WERI-Rb-1 (cell line): ENCODE measurements at regions not wholly inside any gene's neighbourhood (a gene's known extent, or its start where the extent isn't known, plus 50 kb on each side); places are given as distances from the start of the nearest gene placed in this dataset.

Experiments used
- DNase-seq: peaks from one replicate; pipeline ENCODE4 v3.0.0-alpha.2; 2020
- H3K27ac ChIP-seq: fragments of 250-450 bp; sonication (Bioruptor Pico); 2 replicates; pipeline ENCODE4 v1.5.1; 2020; ENCODE audit warnings: mild to moderate bottlenecking, moderate library complexity
- H3K27me3 ChIP-seq: fragments of 250-450 bp; sonication (Bioruptor Pico); 2 replicates; pipeline ENCODE4 v1.5.1; 2021; ENCODE audit warnings: mild to moderate bottlenecking, low read depth, moderate library complexity; ENCODE audit not compliant: insufficient read depth, severe bottlenecking
- H3K36me3 ChIP-seq: fragments of 250-450 bp; sonication (Bioruptor Pico); 2 replicates; pipeline ENCODE4 v1.5.1; 2020; ENCODE audit warnings: mild to moderate bottlenecking, moderate library complexity
- H3K4me3 ChIP-seq: 2 replicates; pipeline ENCODE4 v1.5.1; 2011; ENCODE audit warnings: low read depth, mild to moderate bottlenecking, control low read depth, low read length
- H3K9me3 ChIP-seq: fragments of 250-450 bp; sonication (Bioruptor Pico); 2 replicates; pipeline ENCODE4 v1.5.1; 2021; ENCODE audit warnings: mild to moderate bottlenecking, moderate library complexity; ENCODE audit not compliant: severe bottlenecking
- TF ChIP-seq, protein P1 (sequence below): IDR thresholded peaks from 2 replicates; pipeline ENCODE4 v1.5.1; 2011; ENCODE audit warnings: low read depth, mild to moderate bottlenecking, control low read depth, inconsistent platforms, low read length

GRCh38 chr13:22979952-22980351 lies 200.8 kb upstream of the SGCG start:
- no peak for DNase-seq
- no peak overlapping the region for H3K27ac ChIP-seq
- H3K4me3 ChIP-seq = no peak overlapping the region
- H3K9me3 ChIP-seq = peaks cover 11% of the 10 kb centered on the region
- TF ChIP-seq, protein P1, sequence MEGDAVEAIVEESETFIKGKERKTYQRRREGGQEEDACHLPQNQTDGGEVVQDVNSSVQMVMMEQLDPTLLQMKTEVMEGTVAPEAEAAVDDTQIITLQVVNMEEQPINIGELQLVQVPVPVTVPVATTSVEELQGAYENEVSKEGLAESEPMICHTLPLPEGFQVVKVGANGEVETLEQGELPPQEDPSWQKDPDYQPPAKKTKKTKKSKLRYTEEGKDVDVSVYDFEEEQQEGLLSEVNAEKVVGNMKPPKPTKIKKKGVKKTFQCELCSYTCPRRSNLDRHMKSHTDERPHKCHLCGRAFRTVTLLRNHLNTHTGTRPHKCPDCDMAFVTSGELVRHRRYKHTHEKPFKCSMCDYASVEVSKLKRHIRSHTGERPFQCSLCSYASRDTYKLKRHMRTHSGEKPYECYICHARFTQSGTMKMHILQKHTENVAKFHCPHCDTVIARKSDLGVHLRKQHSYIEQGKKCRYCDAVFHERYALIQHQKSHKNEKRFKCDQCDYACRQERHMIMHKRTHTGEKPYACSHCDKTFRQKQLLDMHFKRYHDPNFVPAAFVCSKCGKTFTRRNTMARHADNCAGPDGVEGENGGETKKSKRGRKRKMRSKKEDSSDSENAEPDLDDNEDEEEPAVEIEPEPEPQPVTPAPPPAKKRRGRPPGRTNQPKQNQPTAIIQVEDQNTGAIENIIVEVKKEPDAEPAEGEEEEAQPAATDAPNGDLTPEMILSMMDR = no peak
- peaks cover 94% of the 10 kb centered on the region for H3K27me3 ChIP-seq
- no peaks in the 10 kb centered on the region for H3K36me3 ChIP-seq

- H3K4me3 ChIP-seq = no peak overlapping the region
- H3K27ac ChIP-seq = no peak overlapping the region
- DNase-seq = no peak
- peaks cover 96% of the 10 kb centered on the region for H3K27me3 ChIP-seq
- TF ChIP-seq, protein P1 = no peak
- H3K9me3 ChIP-seq = peaks cover 11% of the 10 kb centered on the region
- H3K36me3 ChIP-seq = no peaks in the 10 kb centered on the region
Observed at GRCh38 chr13:22980936-22981335, 199.8 kb upstream of the SGCG start.

- DNase-seq = no peak
- no peaks in the 10 kb centered on the region for H3K36me3 ChIP-seq
- H3K27me3 ChIP-seq = peaks cover 65% of the 10 kb centered on the region
- TF ChIP-seq, protein P1 = no peak
- H3K9me3 ChIP-seq = no peaks in the 10 kb centered on the region
- H3K4me3 ChIP-seq = no peak overlapping the region
- no peak overlapping the region for H3K27ac ChIP-seq
Observed at GRCh38 chr13:22993148-22993547, 187.6 kb upstream of the SGCG start.

- Histone ChIP-seq H3K27ac (no peak overlapping the region), H3K36me3 (no peaks in the 10 kb centered on the region), H3K4me3 (no peak overlapping the region), H3K27me3 (peaks cover 61% of the 10 kb centered on the region), H3K9me3 (no peaks in the 10 kb centered on the region)
- TF ChIP-seq, protein P1 = no peak
- no peak for DNase-seq
Observed at GRCh38 chr13:23003446-23003845, 177.3 kb upstream of the SGCG start.

DNA sequence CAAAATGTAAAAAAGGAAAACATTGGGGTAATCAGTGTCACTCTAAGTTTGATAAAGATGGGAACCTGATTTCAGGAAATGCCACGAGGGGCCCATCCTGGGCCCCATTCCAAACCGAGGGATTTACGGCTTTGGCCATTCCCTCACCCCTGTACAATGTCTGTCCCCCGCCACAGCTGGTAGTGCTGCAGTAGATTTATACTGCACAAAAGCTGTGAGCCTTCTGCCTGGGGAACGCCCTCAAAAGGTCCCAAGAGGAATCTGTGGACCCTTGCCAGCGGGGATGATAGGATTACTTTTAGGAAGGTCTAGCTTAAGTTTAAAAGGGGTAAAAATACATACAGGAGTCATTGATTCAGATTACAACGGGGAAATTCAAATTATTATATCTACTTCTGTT lies 173.4 kb upstream of the SGCG start:
- TF ChIP-seq, protein P1 = no peak
- Histone ChIP-seq H3K36me3 (no peaks in the 10 kb centered on the region), H3K27ac (no peak overlapping the region), H3K27me3 (peaks cover 44% of the 10 kb centered on the region), H3K9me3 (no peaks in the 10 kb centered on the region), H3K4me3 (no peak overlapping the region)
- DNase-seq = no peak

DNA sequence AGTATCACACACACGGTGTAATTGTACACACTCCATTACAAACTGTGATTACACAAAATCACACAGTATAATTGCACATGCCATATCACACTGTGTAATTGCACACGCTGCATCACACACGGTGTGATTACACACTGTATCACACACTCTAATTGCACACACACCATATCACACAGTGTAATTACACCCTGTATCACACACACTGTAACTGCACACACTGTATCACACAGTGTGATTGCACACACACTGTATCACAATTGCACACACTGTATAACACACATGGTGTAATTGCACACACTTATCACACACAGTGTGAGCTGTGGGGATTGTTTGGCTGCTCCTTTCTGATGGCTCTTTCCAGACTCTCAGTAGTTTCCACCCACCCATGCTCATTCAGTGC lies 162.6 kb upstream of the SGCG start:
- TF ChIP-seq, protein P1 = no peak
- no peak overlapping the region for H3K27ac ChIP-seq
- H3K36me3 ChIP-seq = no peaks in the 10 kb centered on the region
- H3K9me3 ChIP-seq = peaks cover 2% of the 10 kb centered on the region
- peaks cover 26% of the 10 kb centered on the region for H3K27me3 ChIP-seq
- no peak overlapping the region for H3K4me3 ChIP-seq
- no peak for DNase-seq
